Mammary epithelial cell (primary cell): ENCODE measurements at regions not wholly inside any gene's neighbourhood (a gene's known extent, or its start where the extent isn't known, plus 50 kb on each side); places are given as distances from the start of the nearest gene placed in this dataset.

Experiments used
- EZH2 ChIP-seq: IDR thresholded peaks from 2 replicates; pipeline ENCODE4 v1.6.1; 2012; ENCODE audit warnings: low read length, inconsistent platforms, borderline replicate concordance
- TF ChIP-seq, protein P1 (sequence below), 2 donors: IDR thresholded peaks in 1 of 2; conservative IDR thresholded peaks in 1 of 2; 2 replicates each; pipeline ENCODE4 v1.5.1; 2011 to 2012; ENCODE audit warnings: inconsistent platforms in 2 of 2, low read length in 2 of 2, mild to moderate bottlenecking in 2 of 2, control low read depth in 1 of 2, low read depth in 1 of 2; ENCODE audit not compliant: insufficient read depth in 1 of 2; ENCODE audit errors: extremely low read depth in 1 of 2

DNA sequence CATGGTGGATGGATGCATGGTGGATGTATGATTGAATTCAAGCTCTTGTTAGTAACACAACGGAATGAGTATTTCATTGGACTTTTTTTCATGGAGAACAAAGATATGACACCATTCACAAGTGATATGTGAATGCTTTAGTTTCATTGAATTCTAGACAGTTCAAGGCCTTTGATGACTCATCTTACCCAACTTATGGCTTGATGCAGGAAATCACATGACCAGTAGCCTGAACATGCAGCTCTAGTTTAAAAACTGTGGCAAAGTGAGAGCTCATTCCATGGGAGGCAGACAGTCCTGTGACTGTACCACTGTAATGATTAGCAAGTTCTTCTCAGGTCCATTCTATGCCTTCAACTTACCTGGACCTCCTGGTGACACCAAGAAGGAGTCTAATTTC is 1239.3 kb downstream of the TYW1 start:
- TF ChIP-seq, protein P1, sequence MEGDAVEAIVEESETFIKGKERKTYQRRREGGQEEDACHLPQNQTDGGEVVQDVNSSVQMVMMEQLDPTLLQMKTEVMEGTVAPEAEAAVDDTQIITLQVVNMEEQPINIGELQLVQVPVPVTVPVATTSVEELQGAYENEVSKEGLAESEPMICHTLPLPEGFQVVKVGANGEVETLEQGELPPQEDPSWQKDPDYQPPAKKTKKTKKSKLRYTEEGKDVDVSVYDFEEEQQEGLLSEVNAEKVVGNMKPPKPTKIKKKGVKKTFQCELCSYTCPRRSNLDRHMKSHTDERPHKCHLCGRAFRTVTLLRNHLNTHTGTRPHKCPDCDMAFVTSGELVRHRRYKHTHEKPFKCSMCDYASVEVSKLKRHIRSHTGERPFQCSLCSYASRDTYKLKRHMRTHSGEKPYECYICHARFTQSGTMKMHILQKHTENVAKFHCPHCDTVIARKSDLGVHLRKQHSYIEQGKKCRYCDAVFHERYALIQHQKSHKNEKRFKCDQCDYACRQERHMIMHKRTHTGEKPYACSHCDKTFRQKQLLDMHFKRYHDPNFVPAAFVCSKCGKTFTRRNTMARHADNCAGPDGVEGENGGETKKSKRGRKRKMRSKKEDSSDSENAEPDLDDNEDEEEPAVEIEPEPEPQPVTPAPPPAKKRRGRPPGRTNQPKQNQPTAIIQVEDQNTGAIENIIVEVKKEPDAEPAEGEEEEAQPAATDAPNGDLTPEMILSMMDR (conservative IDR thresholded peaks at IDR 0.05 in 1 of 2, IDR thresholded peaks at IDR 0.05 in 1 of 2; ENCODE audit: extremely low read depth in 1 of 2, insufficient read depth in 1 of 2, low read depth in 1 of 2, low read length in 2 of 2): no peak
- no peak for TF ChIP-seq EZH2
